ENCODE measurements at regions not wholly inside any gene's neighbourhood (a gene's known extent, or its start where the extent isn't known, plus 50 kb on each side); places are given as distances from the start of the nearest gene placed in this dataset.

GRCh38 chr11:15412054-15412453, 297.3 kb downstream of the INSC start:
- H4K20me1 ChIP-seq (ENCODE audit: insufficient read depth, low read length), result no peaks in the 10 kb centered on the region
- intact Hi-C loops (cut with micrococcal nuclease; ENCODE audit: unreplicated experiment) (no loop called here), in situ Hi-C loops (cut with HindIII; ENCODE audit: extremely low pct_ligation_motif_present, low pct_unique_long_range_greater_than_20kb) (no loop called here)
- no peaks in the 10 kb centered on the region for H3K27me3 ChIP-seq (ENCODE audit: control insufficient read depth in 1 of 2, insufficient read depth in 2 of 2, low read length in 2 of 2)
- ATAC-seq, result no peak
- no TSS peak for BruUV-seq (replicated peaks)
- no peaks in the 10 kb centered on the region for H3K4me1 ChIP-seq (ENCODE audit: insufficient read depth, low read length)
- no peak for DNase-seq (ENCODE audit: low spot score)
- H3K4me2 ChIP-seq (ENCODE audit: low read depth, low read length), result no peak overlapping the region
- H3K36me3 ChIP-seq (replicated peaks in 1 of 2; ENCODE audit: control insufficient read depth in 1 of 2, insufficient read depth in 2 of 2, low read length in 2 of 2), result no peaks in the 10 kb centered on the region
- no peak for FAIRE-seq
- ChIA-PET POLR2A (no interaction called here), CTCF (ENCODE audit: low intra/inter-chr PET ratio, low total read pairs) (no interaction called here)
- TF ChIP-seq, protein P1, sequence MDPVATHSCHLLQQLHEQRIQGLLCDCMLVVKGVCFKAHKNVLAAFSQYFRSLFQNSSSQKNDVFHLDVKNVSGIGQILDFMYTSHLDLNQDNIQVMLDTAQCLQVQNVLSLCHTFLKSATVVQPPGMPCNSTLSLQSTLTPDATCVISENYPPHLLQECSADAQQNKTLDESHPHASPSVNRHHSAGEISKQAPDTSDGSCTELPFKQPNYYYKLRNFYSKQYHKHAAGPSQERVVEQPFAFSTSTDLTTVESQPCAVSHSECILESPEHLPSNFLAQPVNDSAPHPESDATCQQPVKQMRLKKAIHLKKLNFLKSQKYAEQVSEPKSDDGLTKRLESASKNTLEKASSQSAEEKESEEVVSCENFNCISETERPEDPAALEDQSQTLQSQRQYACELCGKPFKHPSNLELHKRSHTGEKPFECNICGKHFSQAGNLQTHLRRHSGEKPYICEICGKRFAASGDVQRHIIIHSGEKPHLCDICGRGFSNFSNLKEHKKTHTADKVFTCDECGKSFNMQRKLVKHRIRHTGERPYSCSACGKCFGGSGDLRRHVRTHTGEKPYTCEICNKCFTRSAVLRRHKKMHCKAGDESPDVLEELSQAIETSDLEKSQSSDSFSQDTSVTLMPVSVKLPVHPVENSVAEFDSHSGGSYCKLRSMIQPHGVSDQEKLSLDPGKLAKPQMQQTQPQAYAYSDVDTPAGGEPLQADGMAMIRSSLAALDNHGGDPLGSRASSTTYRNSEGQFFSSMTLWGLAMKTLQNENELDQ (CRISPR knock-in tag; IDR thresholded peaks at IDR 0.05; ENCODE audit: borderline replicate concordance), result no peak
- TF ChIP-seq ZNF12 (CRISPR knock-in tag; IDR thresholded peaks at IDR 0.05) (no peak), ZBTB14 (CRISPR knock-in tag; IDR thresholded peaks at IDR 0.05) (no peak), ZNF878 (CRISPR knock-in tag; IDR thresholded peaks at IDR 0.05) (no peak), MTA1 (CRISPR knock-in tag; IDR thresholded peaks at IDR 0.05; ENCODE audit: borderline replicate concordance) (no peak), SP140L (CRISPR knock-in tag; IDR thresholded peaks at IDR 0.05; ENCODE audit: borderline replicate concordance) (no peak), GABPB1 (CRISPR knock-in tag; IDR thresholded peaks at IDR 0.05) (no peak), NAIF1 (CRISPR knock-in tag; IDR thresholded peaks at IDR 0.05; ENCODE audit: borderline replicate concordance) (no peak), RARA (CRISPR knock-in tag; IDR thresholded peaks at IDR 0.05) (no peak), RELA (CRISPR knock-in tag; IDR thresholded peaks at IDR 0.05) (no peak), ATF1 (CRISPR knock-in tag; IDR thresholded peaks at IDR 0.05) (no peak), ZNF674 (CRISPR knock-in tag; IDR thresholded peaks at IDR 0.05; ENCODE audit: low read depth) (no peak), ZNF232 (CRISPR knock-in tag; IDR thresholded peaks at IDR 0.05; ENCODE audit: borderline replicate concordance) (no peak), CENPX (CRISPR knock-in tag; IDR thresholded peaks at IDR 0.05) (no peak), ZNF337 (CRISPR knock-in tag; IDR thresholded peaks at IDR 0.05; ENCODE audit: borderline replicate concordance, low read depth) (no peak)
- TF ChIP-seq, protein P2, sequence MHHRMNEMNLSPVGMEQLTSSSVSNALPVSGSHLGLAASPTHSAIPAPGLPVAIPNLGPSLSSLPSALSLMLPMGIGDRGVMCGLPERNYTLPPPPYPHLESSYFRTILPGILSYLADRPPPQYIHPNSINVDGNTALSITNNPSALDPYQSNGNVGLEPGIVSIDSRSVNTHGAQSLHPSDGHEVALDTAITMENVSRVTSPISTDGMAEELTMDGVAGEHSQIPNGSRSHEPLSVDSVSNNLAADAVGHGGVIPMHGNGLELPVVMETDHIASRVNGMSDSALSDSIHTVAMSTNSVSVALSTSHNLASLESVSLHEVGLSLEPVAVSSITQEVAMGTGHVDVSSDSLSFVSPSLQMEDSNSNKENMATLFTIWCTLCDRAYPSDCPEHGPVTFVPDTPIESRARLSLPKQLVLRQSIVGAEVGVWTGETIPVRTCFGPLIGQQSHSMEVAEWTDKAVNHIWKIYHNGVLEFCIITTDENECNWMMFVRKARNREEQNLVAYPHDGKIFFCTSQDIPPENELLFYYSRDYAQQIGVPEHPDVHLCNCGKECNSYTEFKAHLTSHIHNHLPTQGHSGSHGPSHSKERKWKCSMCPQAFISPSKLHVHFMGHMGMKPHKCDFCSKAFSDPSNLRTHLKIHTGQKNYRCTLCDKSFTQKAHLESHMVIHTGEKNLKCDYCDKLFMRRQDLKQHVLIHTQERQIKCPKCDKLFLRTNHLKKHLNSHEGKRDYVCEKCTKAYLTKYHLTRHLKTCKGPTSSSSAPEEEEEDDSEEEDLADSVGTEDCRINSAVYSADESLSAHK (CRISPR knock-in tag; IDR thresholded peaks at IDR 0.05; ENCODE audit: borderline replicate concordance), result no peak
- WGBS (ENCODE audit: low lambda C conversion rate), result 8% methylated on average over 2 of the region's 2 CpGs
- no peak overlapping the region for H2AFZ ChIP-seq (ENCODE audit: low read length)
- no peaks in the 10 kb centered on the region for H3K79me2 ChIP-seq (ENCODE audit: insufficient read depth, low read length)
- H3K4me3 ChIP-seq (replicated peaks in 1 of 3; ENCODE audit: insufficient read depth in 1 of 3, low read depth in 2 of 3, low read length in 3 of 3), result no peak overlapping the region
- no peaks in the 10 kb centered on the region for H3K9me3 ChIP-seq (ENCODE audit: low read length)
- H3K27ac ChIP-seq (ENCODE audit: extremely low read length, insufficient read depth, low read length), result no peak overlapping the region
- no peak overlapping the region for H3K9ac ChIP-seq (ENCODE audit: insufficient read depth, low read depth, low read length)
